HepG2 (cell line): ENCODE measurements at regions not wholly inside any gene's neighbourhood (a gene's known extent, or its start where the extent isn't known, plus 50 kb on each side); places are given as distances from the start of the nearest gene placed in this dataset.

Experiments
- ATAC-seq: fragments of 200-7000 bp; cut with Tn5 transposase; 3 replicates; pipeline ENCODE4 v1.9.1; 2020; ENCODE audit warnings: mild to moderate bottlenecking, moderate library complexity
- BruUV-seq: library from RNA; stranded (reverse); fragments of 400-500 nt; replicated peaks from 2 replicates; lab custom pipeline; 2021; lab: Mats Ljungman, UMichigan
- CTCF ChIA-PET: fragments of 300-600 bp; formaldehyde crosslinking; extraction: SDS; loops from one replicate; lab custom pipeline; 2021; ENCODE audit warnings: low total read pairs, inconsistent platforms, low intra/inter-chr PET ratio; lab: Yijun Ruan, JAX
- POLR2A ChIA-PET: fragments of 350-600 bp; sonication (Branson Sonifier 250); formaldehyde crosslinking; loops from one replicate; lab custom pipeline; 2020; ENCODE audit warnings: antibody characterized with exemption, inconsistent platforms; lab: Yijun Ruan, JAX
- DNase-seq: peaks from one replicate; pipeline ENCODE4 v3.0.0-alpha.2; 2015; ENCODE audit warnings: low spot score
- FAIRE-seq: peaks from 3 replicates; lab custom pipeline; 2011; peaks lifted over from hg19 to GRCh38; lab: Jason Lieb, UNC
- H2AFZ ChIP-seq: one replicate; pipeline ENCODE4 v1.6.1; 2011; ENCODE audit warnings: low read length, inconsistent platforms
- H3K27ac ChIP-seq: fragments of 300-600 bp; 3 replicates; pipeline ENCODE4 v1.8.0; 2011; ENCODE audit warnings: mixed run types, mild to moderate bottlenecking, mixed read lengths, low read length, inconsistent platforms; ENCODE audit not compliant: insufficient read depth; ENCODE audit errors: extremely low read length
- H3K27me3 ChIP-seq, 2 experiments: fragments of 200-600 bp in 1 of 2; 2 replicates in 1 of 2; 3 replicates in 1 of 2; pipeline versions ENCODE4 v1.6.0 to v1.8.0; 2011; ENCODE audit warnings: low read length in 2 of 2, mild to moderate bottlenecking in 2 of 2, moderate library complexity in 2 of 2, inconsistent platforms in 1 of 2; ENCODE audit not compliant: insufficient read depth in 2 of 2, control insufficient read depth in 1 of 2
- H3K36me3 ChIP-seq, 2 experiments: fragments of 200-600 bp in 1 of 2; replicated peaks in 1 of 2; 2 replicates in 1 of 2; 3 replicates in 1 of 2; pipeline versions ENCODE4 v1.5.1 to v1.8.0; 2011; ENCODE audit warnings: low read length in 2 of 2, inconsistent platforms in 1 of 2; ENCODE audit not compliant: insufficient read depth in 2 of 2, control insufficient read depth in 1 of 2
- H3K4me1 ChIP-seq: 2 replicates; pipeline ENCODE4 v1.5.1; 2012; ENCODE audit warnings: low read length, inconsistent platforms; ENCODE audit not compliant: insufficient read depth
- H3K4me2 ChIP-seq: 2 replicates; pipeline ENCODE4 v1.6.0; 2011; ENCODE audit warnings: low read depth, low read length, inconsistent platforms
- H3K4me3 ChIP-seq, 3 experiments: fragments of 200-600 bp in 1 of 3; sonication (generic), shearing (Covaris generic) in 1 of 3; replicated peaks in 1 of 3; 2 replicates each; pipeline ENCODE4 v1.5.1; 2011 to 2016; ENCODE audit warnings: low read length in 3 of 3, inconsistent platforms in 2 of 3, low read depth in 2 of 3, mild to moderate bottlenecking in 2 of 3, control low read depth in 1 of 3, mixed read lengths in 1 of 3; ENCODE audit not compliant: insufficient read depth in 1 of 3
- H3K79me2 ChIP-seq: one replicate; pipeline ENCODE4 v1.6.1; 2011; ENCODE audit warnings: low read length, inconsistent platforms; ENCODE audit not compliant: insufficient read depth
- H3K9ac ChIP-seq: 2 replicates; pipeline ENCODE4 v1.6.0; 2011; ENCODE audit warnings: mild to moderate bottlenecking, low read depth, low read length, inconsistent platforms; ENCODE audit not compliant: insufficient read depth
- H3K9me3 ChIP-seq: 2 replicates; pipeline ENCODE4 v1.5.1; 2012; ENCODE audit warnings: mild to moderate bottlenecking, low read length
- H4K20me1 ChIP-seq: 2 replicates; pipeline ENCODE4 v1.6.0; 2011; ENCODE audit warnings: inconsistent platforms, mild to moderate bottlenecking, low read length, moderate library complexity; ENCODE audit not compliant: insufficient read depth
- CAMTA2 ChIP-seq: sonication (generic); formaldehyde crosslinking; IDR thresholded peaks from 2 replicates; pipeline ENCODE4 v1.4.0; 2020; ENCODE audit warnings: mild to moderate bottlenecking, missing genetic modification reagents, borderline replicate concordance
- GFI1 ChIP-seq: sonication (generic); formaldehyde crosslinking; IDR thresholded peaks from 2 replicates; pipeline ENCODE4 v1.5.0; 2020; ENCODE audit warnings: missing genetic modification reagents, mild to moderate bottlenecking, borderline replicate concordance
- HNRNPH1 ChIP-seq: fragments of 200-400 bp; formaldehyde crosslinking; optimal IDR thresholded peaks from 2 replicates; pipeline ENCODE3; 2017; ENCODE audit warnings: mild to moderate bottlenecking, low read depth, low read length
- JARID2 ChIP-seq: sonication (generic); formaldehyde crosslinking; IDR thresholded peaks from 2 replicates; pipeline ENCODE4 v1.8.1; 2023; ENCODE audit warnings: missing genetic modification reagents, inconsistent platforms; ENCODE audit not compliant: insufficient replicate concordance
- JDP2 ChIP-seq: sonication (generic); formaldehyde crosslinking; IDR thresholded peaks from 2 replicates; pipeline ENCODE4 v1.8.1; 2022; ENCODE audit warnings: missing genetic modification reagents, borderline replicate concordance
- MXI1 ChIP-seq: IDR thresholded peaks from 3 replicates; pipeline ENCODE4 v1.6.1; 2012; ENCODE audit warnings: low read depth, low read length, inconsistent platforms, borderline replicate concordance
- TEAD2 ChIP-seq: sonication (generic); formaldehyde crosslinking; IDR thresholded peaks from 2 replicates; pipeline ENCODE4 v1.9.0; 2021; ENCODE audit warnings: missing genetic modification reagents
- ZKSCAN1 ChIP-seq: fragments of 150-350 bp; IDR thresholded peaks from 2 replicates; pipeline ENCODE4 v1.6.1; 2014; ENCODE audit warnings: low read length
- ZNF615 ChIP-seq: sonication (generic); formaldehyde crosslinking; IDR thresholded peaks from 2 replicates; pipeline ENCODE4 v1.5.0; 2020; ENCODE audit warnings: mild to moderate bottlenecking, missing genetic modification reagents, borderline replicate concordance
- WGBS: methylation state at CpG from one replicate; pipeline ENCODE4 v1.1.6; 2017; ENCODE audit warnings: low lambda C conversion rate; 5-methylcytosine and 5-hydroxymethylcytosine counted together
- in situ Hi-C: cut with HindIII; loops from 2 replicates; pipeline ENCODE4 v1.10.0; 2017; ENCODE audit warnings: low pct_unique_long_range_greater_than_20kb; ENCODE audit not compliant: extremely low pct_ligation_motif_present
- intact Hi-C: fragments of 100-400 bp; cut with micrococcal nuclease; formaldehyde crosslinking; loops from one replicate; pipeline ENCODE4 v1.10.0; 2022; ENCODE audit not compliant: unreplicated experiment
- TF ChIP-seq, protein P1 (sequence below): sonication (generic); formaldehyde crosslinking; IDR thresholded peaks from one replicate; pipeline ENCODE4 v1.5.1; 2020; ENCODE audit warnings: mild to moderate bottlenecking, missing genetic modification reagents; ENCODE audit errors: not compliant biosample characterization
- TF ChIP-seq, protein P2 (sequence below): sonication (generic); formaldehyde crosslinking; IDR thresholded peaks from 2 replicates; pipeline ENCODE4 v1.4.0; 2020; ENCODE audit warnings: missing genetic modification reagents
- TF ChIP-seq, protein P3 (sequence below): sonication (generic); formaldehyde crosslinking; conservative IDR thresholded peaks from 2 replicates; pipeline ENCODE4 v1.5.0; 2020; ENCODE audit warnings: missing genetic modification reagents

DNA sequence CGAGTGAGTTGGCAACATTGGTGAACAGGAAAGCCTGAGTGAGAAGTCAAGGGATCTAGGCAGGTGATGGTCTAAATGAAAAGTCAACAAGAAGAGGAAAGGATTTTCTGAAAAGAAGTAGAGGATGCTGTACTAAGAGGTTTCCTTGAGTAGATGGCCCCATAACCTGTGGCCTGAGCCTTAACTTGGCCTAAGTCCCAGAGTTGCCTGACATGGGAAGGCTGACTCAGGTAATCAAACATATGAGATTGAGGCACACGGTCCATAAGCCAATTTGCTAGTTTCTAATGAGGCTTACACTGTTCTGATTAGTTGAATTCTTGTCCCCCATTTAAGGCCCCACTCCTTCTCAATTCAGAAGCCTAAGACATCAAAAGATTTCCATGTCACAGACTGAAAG is 262.5 kb upstream of the LMCD1 start:
- in situ Hi-C loops (no loop called here), intact Hi-C loops (no loop called here)
- no peaks in the 10 kb centered on the region for H3K79me2 ChIP-seq
- no peak for DNase-seq
- no peak overlapping the region for H3K4me2 ChIP-seq
- H3K9ac ChIP-seq: no peak overlapping the region
- H3K27me3 ChIP-seq: no peaks in the 10 kb centered on the region
- 40% methylated on average over 2 of the region's 2 CpGs for WGBS
- FAIRE-seq: no peak
- H3K4me3 ChIP-seq: no peak overlapping the region
- no peaks in the 10 kb centered on the region for H3K9me3 ChIP-seq
- BruUV-seq: no TSS peak
- no peak overlapping the region for H2AFZ ChIP-seq
- POLR2A ChIA-PET: no interaction called here
- no peaks in the 10 kb centered on the region for H4K20me1 ChIP-seq
- CTCF ChIA-PET: no interaction called here
- no peaks in the 10 kb centered on the region for H3K36me3 ChIP-seq
- no peaks in the 10 kb centered on the region for H3K4me1 ChIP-seq
- H3K27ac ChIP-seq: no peak overlapping the region
- no peak for ATAC-seq
- no peak for TF ChIP-seq JDP2 (CRISPR knock-in tag)
- no peak for TF ChIP-seq HNRNPH1
- TF ChIP-seq, protein P1, sequence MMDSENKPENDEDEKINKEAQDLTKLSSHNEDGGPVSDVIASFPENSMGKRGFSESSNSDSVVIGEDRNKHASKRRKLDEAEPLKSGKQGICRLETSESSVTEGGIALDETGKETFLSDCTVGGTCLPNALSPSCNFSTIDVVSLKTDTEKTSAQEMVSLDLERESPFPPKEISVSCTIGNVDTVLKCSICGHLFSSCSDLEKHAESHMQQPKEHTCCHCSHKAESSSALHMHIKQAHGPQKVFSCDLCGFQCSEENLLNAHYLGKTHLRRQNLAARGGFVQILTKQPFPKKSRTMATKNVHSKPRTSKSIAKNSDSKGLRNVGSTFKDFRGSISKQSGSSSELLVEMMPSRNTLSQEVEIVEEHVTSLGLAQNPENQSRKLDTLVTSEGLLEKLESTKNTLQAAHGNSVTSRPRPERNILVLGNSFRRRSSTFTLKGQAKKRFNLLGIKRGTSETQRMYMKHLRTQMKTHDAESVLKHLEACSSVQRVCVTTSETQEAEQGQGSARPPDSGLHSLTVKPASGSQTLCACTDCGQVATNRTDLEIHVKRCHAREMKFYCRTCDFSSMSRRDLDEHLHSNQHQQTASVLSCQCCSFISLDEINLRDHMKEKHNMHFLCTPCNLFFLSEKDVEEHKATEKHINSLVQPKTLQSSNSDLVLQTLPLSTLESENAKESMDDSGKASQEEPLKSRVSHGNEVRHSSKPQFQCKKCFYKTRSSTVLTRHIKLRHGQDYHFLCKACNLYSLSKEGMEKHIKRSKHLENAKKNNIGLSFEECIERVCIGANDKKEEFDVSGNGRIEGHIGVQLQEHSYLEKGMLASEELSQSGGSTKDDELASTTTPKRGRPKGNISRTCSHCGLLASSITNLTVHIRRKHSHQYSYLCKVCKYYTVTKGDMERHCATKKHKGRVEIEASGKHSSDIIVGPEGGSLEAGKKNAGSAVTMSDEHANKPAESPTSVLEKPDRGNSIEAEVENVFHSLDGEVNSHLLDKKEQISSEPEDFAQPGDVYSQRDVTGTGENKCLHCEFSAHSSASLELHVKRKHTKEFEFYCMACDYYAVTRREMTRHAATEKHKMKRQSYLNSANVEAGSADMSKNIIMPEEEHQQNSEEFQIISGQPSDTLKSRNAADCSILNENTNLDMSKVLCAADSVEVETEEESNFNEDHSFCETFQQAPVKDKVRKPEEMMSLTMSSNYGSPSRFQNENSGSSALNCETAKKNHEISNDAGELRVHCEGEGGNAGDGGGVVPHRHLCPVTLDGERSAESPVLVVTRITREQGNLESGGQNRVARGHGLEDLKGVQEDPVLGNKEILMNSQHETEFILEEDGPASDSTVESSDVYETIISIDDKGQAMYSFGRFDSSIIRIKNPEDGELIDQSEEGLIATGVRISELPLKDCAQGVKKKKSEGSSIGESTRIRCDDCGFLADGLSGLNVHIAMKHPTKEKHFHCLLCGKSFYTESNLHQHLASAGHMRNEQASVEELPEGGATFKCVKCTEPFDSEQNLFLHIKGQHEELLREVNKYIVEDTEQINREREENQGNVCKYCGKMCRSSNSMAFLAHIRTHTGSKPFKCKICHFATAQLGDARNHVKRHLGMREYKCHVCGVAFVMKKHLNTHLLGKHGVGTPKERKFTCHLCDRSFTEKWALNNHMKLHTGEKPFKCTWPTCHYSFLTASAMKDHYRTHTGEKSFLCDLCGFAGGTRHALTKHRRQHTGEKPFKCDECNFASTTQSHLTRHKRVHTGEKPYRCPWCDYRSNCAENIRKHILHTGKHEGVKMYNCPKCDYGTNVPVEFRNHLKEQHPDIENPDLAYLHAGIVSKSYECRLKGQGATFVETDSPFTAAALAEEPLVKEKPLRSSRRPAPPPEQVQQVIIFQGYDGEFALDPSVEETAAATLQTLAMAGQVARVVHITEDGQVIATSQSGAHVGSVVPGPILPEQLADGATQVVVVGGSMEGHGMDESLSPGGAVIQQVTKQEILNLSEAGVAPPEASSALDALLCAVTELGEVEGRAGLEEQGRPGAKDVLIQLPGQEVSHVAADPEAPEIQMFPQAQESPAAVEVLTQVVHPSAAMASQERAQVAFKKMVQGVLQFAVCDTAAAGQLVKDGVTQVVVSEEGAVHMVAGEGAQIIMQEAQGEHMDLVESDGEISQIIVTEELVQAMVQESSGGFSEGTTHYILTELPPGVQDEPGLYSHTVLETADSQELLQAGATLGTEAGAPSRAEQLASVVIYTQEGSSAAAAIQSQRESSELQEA (CRISPR knock-in tag): no peak
- no peak for TF ChIP-seq ZKSCAN1
- no peak for TF ChIP-seq GFI1 (CRISPR knock-in tag)
- no peak for TF ChIP-seq TEAD2 (CRISPR knock-in tag)
- TF ChIP-seq, protein P2, sequence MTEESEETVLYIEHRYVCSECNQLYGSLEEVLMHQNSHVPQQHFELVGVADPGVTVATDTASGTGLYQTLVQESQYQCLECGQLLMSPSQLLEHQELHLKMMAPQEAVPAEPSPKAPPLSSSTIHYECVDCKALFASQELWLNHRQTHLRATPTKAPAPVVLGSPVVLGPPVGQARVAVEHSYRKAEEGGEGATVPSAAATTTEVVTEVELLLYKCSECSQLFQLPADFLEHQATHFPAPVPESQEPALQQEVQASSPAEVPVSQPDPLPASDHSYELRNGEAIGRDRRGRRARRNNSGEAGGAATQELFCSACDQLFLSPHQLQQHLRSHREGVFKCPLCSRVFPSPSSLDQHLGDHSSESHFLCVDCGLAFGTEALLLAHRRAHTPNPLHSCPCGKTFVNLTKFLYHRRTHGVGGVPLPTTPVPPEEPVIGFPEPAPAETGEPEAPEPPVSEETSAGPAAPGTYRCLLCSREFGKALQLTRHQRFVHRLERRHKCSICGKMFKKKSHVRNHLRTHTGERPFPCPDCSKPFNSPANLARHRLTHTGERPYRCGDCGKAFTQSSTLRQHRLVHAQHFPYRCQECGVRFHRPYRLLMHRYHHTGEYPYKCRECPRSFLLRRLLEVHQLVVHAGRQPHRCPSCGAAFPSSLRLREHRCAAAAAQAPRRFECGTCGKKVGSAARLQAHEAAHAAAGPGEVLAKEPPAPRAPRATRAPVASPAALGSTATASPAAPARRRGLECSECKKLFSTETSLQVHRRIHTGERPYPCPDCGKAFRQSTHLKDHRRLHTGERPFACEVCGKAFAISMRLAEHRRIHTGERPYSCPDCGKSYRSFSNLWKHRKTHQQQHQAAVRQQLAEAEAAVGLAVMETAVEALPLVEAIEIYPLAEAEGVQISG (CRISPR knock-in tag): no peak
- TF ChIP-seq JARID2: no peak
- TF ChIP-seq ZNF615 (CRISPR knock-in tag): no peak
- TF ChIP-seq, protein P3, sequence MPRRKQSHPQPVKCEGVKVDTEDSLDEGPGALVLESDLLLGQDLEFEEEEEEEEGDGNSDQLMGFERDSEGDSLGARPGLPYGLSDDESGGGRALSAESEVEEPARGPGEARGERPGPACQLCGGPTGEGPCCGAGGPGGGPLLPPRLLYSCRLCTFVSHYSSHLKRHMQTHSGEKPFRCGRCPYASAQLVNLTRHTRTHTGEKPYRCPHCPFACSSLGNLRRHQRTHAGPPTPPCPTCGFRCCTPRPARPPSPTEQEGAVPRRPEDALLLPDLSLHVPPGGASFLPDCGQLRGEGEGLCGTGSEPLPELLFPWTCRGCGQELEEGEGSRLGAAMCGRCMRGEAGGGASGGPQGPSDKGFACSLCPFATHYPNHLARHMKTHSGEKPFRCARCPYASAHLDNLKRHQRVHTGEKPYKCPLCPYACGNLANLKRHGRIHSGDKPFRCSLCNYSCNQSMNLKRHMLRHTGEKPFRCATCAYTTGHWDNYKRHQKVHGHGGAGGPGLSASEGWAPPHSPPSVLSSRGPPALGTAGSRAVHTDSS (CRISPR knock-in tag): no peak
- TF ChIP-seq MXI1: no peak
- TF ChIP-seq CAMTA2 (CRISPR knock-in tag): no peak
